AG04450 (cell line): ENCODE measurements at regions not wholly inside any gene's neighbourhood (a gene's known extent, or its start where the extent isn't known, plus 50 kb on each side); places are given as distances from the start of the nearest gene placed in this dataset.

Experiments
- CTCF ChIA-PET: fragments of 300-600, 350-600 bp; formaldehyde crosslinking; extraction: SDS; loops from one replicate; lab custom pipeline; 2022; ENCODE audit warnings: antibody characterized with exemption, inconsistent platforms; lab: Charles Lee
- POLR2A ChIA-PET: fragments of 350-600 bp; formaldehyde crosslinking; extraction: SDS; loops from one replicate; lab custom pipeline; 2021; ENCODE audit warnings: antibody characterized with exemption, inconsistent platforms; lab: Yijun Ruan, JAX
- DNase-seq: peaks from one replicate; pipeline ENCODE4 v3.0.0-alpha.2; 2011; ENCODE audit warnings: low read depth, low spot score
- H3K27ac ChIP-seq: one replicate; pipeline ENCODE4 v1.5.1; 2012; ENCODE audit warnings: low read depth, low read length, control low read depth
- H3K27me3 ChIP-seq: one replicate; pipeline ENCODE4 v1.6.0; 2012; ENCODE audit warnings: low read length; ENCODE audit not compliant: control insufficient read depth, insufficient read depth
- H3K4me3 ChIP-seq: 2 replicates; pipeline ENCODE4 v1.5.1; 2011; ENCODE audit warnings: mild to moderate bottlenecking, low read depth, low read length, control low read depth
- H3K9me3 ChIP-seq: 2 replicates; pipeline ENCODE4 v1.5.1; 2012; ENCODE audit warnings: low read length; ENCODE audit not compliant: control insufficient read depth, insufficient read depth
- TF ChIP-seq, protein P1 (sequence below): IDR thresholded peaks from 2 replicates; pipeline ENCODE4 v1.5.1; 2011; ENCODE audit warnings: low read depth, low read length, control low read depth, inconsistent platforms

DNA sequence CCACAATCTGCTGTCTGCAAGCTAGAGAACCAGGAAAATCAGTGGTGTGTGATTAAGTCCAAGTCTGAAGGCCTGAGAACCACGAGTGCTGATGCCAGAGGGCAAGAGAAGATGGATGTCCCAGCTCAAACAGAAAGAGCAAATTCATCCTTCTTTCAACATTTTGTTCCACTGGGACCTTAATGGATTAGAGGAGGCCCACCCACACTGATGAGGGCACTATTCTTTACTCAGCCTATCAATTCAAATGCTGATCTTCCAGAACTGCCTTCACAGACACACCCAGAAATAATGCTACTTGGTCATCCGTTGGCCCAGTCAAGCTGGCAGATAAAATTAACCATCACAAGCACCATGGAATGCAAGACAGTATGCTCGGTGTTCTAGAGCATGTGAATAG lies 226.6 kb upstream of the SASH1 start:
- TF ChIP-seq, protein P1, sequence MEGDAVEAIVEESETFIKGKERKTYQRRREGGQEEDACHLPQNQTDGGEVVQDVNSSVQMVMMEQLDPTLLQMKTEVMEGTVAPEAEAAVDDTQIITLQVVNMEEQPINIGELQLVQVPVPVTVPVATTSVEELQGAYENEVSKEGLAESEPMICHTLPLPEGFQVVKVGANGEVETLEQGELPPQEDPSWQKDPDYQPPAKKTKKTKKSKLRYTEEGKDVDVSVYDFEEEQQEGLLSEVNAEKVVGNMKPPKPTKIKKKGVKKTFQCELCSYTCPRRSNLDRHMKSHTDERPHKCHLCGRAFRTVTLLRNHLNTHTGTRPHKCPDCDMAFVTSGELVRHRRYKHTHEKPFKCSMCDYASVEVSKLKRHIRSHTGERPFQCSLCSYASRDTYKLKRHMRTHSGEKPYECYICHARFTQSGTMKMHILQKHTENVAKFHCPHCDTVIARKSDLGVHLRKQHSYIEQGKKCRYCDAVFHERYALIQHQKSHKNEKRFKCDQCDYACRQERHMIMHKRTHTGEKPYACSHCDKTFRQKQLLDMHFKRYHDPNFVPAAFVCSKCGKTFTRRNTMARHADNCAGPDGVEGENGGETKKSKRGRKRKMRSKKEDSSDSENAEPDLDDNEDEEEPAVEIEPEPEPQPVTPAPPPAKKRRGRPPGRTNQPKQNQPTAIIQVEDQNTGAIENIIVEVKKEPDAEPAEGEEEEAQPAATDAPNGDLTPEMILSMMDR: no peak
- Histone ChIP-seq H3K9me3 (no peaks in the 10 kb centered on the region), H3K27ac (no peak overlapping the region), H3K27me3 (no peaks in the 10 kb centered on the region), H3K4me3 (no peak overlapping the region)
- CTCF ChIA-PET: no interaction called here
- DNase-seq: no peak
- POLR2A ChIA-PET: no interaction called here

DNA sequence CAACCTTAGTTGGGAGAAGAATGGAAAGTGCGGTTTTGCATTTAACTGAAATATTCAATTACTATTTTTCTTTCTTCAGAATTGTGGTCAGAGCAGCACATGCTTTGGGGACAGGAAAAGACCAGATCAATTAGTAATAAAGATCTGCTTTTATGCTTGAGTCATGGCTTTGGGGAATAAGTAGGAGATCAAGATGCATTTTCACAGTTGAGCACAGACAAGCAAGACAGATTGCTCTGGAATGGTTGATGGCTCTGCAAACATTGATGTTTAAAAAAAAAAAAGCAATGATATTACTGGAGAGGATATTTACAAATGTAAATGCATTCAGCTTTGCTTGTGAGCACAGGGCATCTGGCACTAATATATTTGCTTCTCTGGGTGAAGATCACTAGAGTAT lies 224.4 kb upstream of the SASH1 start:
- H3K27ac ChIP-seq: no peak overlapping the region
- peaks cover 3% of the 10 kb centered on the region for H3K27me3 ChIP-seq
- no peaks in the 10 kb centered on the region for H3K9me3 ChIP-seq
- CTCF ChIA-PET: no interaction called here
- TF ChIP-seq, protein P1: no peak
- POLR2A ChIA-PET: no interaction called here
- H3K4me3 ChIP-seq: no peak overlapping the region
- DNase-seq: no peak

DNA sequence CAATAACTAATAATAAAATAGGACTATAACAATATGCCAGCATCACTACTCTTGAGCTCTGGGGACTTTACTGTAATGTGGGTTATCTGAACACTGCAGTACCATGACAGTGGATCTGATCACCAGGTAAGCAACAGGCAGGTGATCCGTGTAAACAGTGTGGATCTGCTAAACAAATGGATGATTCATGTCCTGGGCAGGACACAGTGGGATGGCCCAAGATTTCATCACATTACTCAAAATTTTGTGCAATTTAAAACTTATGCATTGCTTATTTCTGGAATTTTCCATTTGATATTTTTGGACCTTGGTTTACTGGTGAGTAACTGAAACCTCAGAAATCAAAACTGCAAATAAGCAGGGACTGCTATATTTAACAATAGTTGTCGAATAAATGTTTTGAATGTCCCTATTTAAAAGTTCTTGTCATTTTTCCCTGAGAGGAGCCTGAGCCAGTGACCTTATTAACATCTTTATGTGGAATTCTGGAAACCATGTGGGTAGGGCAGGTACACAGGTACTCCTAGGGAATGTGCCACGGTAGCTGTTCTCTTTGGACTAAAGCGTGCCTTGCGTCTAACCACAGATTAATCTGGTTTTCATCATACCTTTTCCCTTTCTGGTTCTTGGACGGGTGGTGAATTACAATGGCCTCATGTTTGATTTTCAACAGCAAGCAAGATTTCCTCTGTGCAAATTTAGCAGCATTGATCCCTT lies 214.5 kb upstream of the SASH1 start:
- peaks cover 2% of the 10 kb centered on the region for H3K27me3 ChIP-seq
- H3K9me3 ChIP-seq: no peaks in the 10 kb centered on the region; the same call in 1 of the 2 replicates
- no peak for DNase-seq
- no peak overlapping the region for H3K4me3 ChIP-seq
- H3K27ac ChIP-seq: no peak overlapping the region
- TF ChIP-seq, protein P1: no peak
- CTCF ChIA-PET: no interaction called here
- POLR2A ChIA-PET: no interaction called here

DNA sequence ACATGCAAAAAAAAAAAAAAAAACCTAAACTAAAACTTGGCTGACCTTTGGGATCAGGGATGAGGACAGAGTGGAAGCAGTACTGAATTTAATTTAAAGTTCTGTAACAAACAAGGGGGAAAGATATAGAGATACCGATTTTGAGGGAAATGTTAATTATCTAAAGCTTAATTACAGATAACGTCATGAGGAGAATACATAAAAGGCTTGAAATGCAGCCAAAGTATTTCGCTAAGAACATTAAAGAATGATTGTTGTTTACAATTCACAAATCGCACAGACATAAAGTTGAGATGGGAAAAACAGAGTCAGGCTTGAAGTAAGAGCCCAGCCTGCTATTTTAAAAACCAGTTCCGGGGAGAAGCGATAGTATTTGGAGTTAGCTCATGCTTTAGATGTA lies 208.0 kb upstream of the SASH1 start:
- peaks cover 13% of the 10 kb centered on the region for H3K27me3 ChIP-seq
- H3K27ac ChIP-seq: no peak overlapping the region
- H3K4me3 ChIP-seq: no peak overlapping the region
- no peak for DNase-seq
- TF ChIP-seq, protein P1: no peak
- no peaks in the 10 kb centered on the region; the same call in 1 of the 2 replicates for H3K9me3 ChIP-seq
- ChIA-PET POLR2A (interaction anchor here (0.7 kb wide), 1 partner anchor 1934 kb away, joined by 6 read pairs; the partner anchor contains the start of gene ULBP3), CTCF (interaction anchor here (0.7 to 1.9 kb wide), 2 partner anchors 10 to 627 kb away, joined by 4 to 9 read pairs; no protein-coding TSS in a partner anchor)

DNA sequence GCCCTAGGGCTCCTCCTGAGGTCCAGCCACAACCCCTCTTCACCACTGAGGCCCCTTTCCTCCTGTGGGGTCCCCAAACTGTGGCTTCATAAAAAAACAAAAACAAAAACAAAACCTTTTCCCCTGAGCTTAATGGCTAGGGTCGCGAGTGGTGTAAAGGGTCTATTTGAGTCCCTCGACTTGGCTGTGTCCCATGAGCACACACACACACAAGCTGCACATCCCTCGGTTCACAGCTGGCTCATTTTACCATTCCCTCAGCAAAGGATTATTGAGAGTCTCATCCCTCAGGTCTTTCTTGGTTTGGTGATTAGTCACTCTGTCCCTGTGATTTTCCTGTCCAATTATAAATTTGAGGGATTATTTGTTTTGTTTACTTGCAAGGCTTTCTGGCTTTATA lies 206.1 kb upstream of the SASH1 start:
- CTCF ChIA-PET: interaction anchor here (1.6 kb wide), 1 partner anchor 9 kb away, joined by 10 read pairs; no protein-coding TSS in a partner anchor
- POLR2A ChIA-PET: no interaction called here
- no peak overlapping the region for H3K27ac ChIP-seq
- TF ChIP-seq, protein P1: no peak
- peaks cover 11% of the 10 kb centered on the region for H3K27me3 ChIP-seq
- no peaks in the 10 kb centered on the region; the same call in 1 of the 2 replicates for H3K9me3 ChIP-seq
- no peak overlapping the region for H3K4me3 ChIP-seq
- DNase-seq: no peak
